GM21447 (cell line): ENCODE measurements at regions not wholly inside any gene's neighbourhood (a gene's known extent, or its start where the extent isn't known, plus 50 kb on each side); places are given as distances from the start of the nearest gene placed in this dataset.
"Not testable (repeated sequence)": the region's sequence is repeated elsewhere in the genome, so short reads cannot be mapped to it uniquely, and the experiment has no call there.

ENCODE experiments used
- ATAC-seq: cut with Tn5 transposase; IDR thresholded peaks from one replicate; pipeline ENCODE4 v1.9.1; 2021; ENCODE audit not compliant: unreplicated experiment

DNA sequence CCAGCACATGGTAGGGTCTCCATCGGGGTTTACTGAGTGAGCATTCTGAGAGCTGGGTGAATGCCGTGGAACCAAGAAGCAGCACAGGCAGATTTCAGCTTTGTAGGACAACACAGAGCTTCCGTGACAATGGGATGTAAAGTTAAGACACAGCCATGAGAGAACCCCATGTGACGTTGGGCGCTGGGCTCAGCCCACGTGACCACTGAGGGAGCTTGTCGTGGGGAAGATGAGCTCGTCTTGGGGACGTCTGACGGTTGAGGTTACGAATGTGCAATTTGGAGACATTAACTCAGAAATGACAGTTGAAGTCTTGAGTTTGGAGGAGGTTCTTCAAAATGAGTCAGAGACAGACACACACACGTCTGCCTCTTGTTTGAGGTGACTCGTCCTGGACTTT lies 51.5 kb upstream of the MUC20 start:
- ATAC-seq = not testable (repeated sequence)

DNA sequence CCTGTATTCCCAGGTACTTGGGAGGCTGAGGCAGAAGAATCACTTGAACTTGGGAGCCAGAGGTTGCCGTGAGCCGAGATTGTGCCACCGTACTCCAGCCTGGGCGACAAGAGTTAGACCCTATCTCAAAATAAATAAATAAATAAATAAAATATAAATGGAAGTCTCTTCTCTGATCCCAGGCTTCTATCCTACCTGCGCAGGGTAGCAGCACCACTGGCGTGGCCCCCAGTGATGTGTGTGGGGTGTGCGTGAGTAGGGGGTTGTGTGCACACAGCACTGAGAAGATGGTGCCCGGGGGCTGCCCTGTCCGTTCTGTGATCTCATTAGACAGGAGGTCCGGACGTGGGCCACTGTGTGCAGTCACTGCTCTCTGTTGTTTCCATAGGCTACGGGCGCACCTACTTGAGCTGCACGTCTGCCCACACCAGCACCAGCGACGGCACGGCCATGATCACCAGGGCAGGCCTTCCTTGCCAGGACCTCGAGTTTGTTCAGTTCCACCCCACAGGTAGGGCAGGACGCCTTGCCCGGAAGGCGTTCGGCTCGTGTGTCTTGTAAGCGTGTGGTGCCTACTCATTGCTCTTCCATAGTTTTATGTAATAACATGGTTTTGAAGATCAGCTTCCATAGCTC lies 52.5 kb upstream of the MUC20 start:
- ATAC-seq = not testable (repeated sequence)

- ATAC-seq = not testable (repeated sequence)
Observed at GRCh38 chr3:195665311-195665710, 55.5 kb upstream of the MUC20 start.

DNA sequence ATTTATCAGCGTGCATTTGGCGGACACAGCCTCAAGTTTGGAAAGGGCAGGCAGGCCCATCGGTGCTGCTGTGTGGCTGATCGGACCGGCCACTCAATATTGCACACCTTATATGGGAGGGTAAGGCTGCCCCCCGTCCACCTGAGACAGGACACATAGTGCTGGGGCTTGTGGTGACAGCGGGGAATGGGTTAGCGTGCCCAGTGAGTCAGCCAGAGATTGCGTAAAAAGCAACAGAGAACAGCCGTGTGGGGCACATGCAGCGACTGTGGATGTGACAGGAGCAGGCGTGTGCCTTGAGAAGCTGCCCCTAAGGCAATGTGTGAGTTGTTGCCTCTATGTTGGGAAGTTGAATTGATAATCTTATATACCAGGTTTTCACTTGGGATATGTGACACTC lies 56.6 kb upstream of the MUC20 start:
- ATAC-seq = not testable (repeated sequence)

GRCh38 chr3:195659136-195659533 lies 61.6 kb upstream of the MUC20 start:
- ATAC-seq = not testable (repeated sequence)

DNA sequence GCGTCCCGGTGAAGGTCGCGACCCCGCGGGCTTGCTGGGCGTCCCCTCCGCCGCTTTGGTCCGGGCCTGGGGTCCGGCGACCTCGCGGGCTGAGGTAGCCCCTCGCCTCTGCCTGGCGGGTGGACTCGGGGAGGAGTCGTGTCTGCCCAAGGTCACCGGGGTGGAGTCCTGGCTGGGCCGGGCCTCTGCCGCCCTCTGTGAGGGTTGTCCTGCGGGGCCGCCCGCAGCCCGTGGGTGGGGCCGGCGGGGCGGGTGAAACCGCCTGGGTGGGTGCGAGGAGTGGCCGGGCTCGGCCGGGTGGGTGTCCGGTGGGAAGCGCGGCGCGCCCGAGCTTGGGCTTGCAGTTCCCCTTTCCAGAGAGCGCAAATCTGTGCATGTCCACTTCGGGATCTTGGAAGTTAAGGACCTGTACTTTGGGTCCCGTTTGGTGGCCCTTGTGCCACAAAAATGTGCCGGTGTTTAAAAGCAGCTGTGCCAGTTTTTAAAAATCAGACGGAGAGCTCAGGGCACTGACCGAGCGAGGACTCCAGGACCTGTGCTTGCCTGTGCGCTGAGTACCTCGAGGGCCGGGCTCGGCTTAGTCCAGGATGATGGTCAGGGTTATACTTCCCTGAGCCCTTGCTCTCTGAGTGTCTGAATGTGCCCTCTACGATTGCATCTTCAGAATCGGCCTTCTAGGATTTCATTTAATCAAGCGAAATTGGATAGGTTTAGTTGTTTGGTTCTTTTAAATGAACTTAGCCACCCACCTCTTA lies 62.2 kb upstream of the MUC20 start:
- ATAC-seq = peak; percentile 28

DNA sequence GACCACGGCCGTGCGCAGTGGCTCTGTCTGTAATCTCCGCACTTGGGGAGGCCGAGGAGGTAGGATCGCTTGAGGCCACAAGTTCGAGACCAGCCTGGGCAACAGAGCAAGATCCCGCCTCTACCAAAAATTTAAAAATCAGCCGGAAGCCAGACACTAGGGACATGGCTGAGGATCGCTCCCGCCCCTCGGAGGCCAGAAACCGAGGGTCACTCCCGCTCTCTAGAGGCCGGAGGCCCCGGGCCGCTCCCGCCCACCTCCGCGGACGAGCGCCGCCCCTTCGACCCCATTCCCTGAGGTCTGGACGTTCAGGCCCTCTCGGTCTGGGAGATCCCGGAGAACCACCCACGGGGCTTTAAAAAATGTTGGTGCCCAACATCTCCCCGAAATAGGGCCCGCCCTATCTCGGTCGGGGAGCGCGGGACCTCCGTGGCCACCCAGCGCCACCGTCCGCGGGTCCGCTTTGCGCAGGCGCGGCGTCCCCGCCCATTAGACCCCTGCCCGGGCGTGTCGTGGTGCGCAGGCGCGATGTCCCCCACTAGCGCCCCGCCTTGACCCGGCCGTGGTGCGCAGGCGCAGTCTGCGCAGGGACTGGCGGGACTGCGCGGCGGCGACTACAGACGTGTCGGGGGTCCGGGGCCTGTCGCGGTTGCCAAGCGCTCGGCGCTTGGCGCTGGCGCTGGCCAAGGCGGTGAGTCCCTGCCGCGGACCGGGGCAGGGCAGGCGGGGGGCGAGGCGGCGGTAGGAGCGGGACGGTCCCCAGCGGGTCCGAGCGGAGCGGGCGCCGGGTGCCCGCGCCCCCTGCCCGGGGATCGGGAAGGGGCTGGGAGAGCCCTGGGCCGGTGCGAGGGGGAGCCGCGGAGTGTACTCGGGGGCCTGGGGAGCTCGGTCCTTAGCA lies 63.1 kb upstream of the MUC20 start:
- ATAC-seq = peak; percentile 74

- not testable (repeated sequence) for ATAC-seq
Observed at GRCh38 chr3:195656091-195656490, 64.7 kb upstream of the MUC20 start.

DNA sequence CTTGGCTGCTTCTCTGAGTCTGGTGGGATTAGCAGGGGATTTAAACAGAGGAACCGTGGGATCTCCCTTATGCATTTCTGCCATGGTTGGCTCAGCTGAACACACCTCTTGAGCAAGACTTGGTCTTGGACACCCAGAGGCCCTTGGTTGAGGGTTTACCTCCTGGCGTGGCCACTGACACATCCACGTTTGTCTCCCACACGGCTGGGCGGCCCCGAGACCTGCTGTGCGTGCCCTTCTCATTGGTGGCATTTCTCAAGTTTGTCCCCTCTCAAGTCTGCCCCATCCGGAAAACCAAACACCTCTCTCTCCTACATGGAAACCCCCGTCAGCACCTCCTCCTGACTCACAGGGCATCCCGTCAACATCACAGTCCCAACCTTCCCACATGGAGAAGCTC lies 66.0 kb upstream of the MUC20 start:
- ATAC-seq = not testable (repeated sequence)

- not testable (repeated sequence) for ATAC-seq
Observed at GRCh38 chr3:195654138-195654537, 66.6 kb upstream of the MUC20 start.

GRCh38 chr3:195653641-195654040 lies 67.1 kb upstream of the MUC20 start:
- ATAC-seq = not testable (repeated sequence)

DNA sequence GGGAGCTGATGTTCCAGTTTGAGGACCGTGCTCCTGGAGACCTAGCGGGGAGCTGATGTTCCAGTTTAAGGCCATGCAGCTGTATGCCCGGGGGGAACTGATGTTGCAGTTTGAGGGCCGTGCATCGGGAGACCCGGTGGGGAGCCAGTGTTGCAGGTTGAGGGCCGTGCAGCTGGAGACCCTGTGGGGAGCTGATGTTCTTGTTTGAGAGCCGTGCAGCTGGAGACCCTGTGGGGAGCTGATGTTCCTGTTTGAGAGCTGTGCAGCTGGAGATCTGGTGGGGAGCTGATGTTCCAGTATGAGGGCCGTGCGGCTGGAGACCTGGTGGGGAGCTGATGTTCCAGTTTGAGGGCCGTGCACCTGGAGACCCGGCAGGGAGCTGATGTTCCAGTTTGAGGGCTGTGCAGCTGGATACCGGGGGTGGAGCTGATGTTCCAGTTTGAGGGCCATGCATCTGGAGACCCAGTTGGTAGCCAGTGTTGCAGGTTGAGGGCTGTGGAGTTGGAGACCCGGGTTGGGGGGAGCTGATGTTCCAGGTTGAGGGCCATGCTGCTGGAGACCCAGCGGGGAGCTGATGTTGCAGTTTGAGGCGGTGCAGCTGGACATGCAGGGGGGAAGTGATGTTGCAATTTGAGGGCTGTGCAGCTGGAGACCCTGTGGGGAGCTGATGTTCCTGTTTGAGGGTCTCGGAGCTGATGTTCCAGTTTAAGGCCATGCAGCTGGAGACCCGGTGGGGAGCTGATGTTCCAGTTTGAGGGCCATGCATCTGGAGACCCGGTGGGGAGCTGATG lies 64.4 kb upstream of the APOD start:
- ATAC-seq = not testable (repeated sequence)

- not testable (repeated sequence) for ATAC-seq
Observed at GRCh38 chr3:195645872-195646271, 62.1 kb upstream of the APOD start.

GRCh38 chr3:195643245-195643644 lies 59.5 kb upstream of the APOD start:
- not testable (repeated sequence) for ATAC-seq

GRCh38 chr3:195642311-195642710 lies 58.6 kb upstream of the APOD start:
- ATAC-seq = not testable (repeated sequence)

- not testable (repeated sequence) for ATAC-seq
Observed at GRCh38 chr3:195638456-195638855, 54.7 kb upstream of the APOD start.

DNA sequence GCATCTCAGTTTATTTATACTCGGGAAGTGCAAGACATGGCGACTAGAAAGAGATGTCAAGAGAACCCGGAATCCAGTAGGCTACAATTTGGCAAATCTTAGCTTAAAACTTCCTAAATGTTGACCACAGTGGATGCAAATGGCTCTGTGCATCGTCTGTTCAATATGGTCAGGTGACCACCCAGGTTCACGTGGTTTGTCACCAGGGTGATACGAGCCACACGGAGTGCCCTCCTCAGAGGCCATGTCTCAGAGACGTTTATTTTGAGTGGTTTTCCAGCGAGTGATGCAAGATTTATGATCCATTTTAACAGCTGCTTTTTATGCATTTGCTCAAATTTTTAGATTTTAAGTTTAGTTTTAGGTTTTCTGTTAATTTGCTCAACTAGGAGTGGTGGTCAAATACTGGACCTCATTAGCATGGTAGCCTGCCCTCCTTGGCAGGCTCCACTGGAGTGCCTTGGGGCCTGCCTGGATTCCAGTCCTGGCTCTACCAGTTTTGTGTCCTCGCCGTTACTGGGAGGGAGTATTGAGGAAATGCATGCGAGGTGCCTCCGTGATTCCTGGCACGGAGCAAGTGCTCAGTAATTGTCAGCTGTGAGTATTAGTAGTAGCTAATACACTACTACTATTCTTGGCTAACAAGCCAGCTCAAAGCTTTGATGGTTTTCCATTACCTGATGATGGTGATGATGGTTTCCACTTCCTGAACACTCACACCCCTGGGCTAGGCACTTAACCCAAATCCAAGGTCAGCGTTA lies 53.9 kb upstream of the APOD start:
- not testable (repeated sequence) for ATAC-seq

DNA sequence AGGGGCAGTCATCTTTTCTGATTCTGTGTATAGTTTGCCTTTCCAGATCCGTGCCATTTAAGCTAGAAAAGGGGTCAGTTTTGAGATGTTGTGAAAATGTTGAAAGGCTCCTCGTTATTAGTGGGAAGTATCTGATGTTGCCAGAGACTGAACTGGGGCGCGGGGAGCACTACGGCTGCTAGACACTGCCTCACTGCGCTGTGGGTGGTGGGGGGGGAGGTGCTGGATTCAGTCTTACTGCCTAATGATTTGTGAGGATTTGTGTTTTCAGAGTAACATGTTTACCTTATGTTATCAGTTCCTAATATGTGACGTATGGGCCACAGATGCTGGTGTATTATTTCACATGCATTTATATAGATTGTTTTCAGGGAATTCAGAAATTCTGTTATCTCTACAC lies 53.3 kb upstream of the APOD start:
- not testable (repeated sequence) for ATAC-seq

DNA sequence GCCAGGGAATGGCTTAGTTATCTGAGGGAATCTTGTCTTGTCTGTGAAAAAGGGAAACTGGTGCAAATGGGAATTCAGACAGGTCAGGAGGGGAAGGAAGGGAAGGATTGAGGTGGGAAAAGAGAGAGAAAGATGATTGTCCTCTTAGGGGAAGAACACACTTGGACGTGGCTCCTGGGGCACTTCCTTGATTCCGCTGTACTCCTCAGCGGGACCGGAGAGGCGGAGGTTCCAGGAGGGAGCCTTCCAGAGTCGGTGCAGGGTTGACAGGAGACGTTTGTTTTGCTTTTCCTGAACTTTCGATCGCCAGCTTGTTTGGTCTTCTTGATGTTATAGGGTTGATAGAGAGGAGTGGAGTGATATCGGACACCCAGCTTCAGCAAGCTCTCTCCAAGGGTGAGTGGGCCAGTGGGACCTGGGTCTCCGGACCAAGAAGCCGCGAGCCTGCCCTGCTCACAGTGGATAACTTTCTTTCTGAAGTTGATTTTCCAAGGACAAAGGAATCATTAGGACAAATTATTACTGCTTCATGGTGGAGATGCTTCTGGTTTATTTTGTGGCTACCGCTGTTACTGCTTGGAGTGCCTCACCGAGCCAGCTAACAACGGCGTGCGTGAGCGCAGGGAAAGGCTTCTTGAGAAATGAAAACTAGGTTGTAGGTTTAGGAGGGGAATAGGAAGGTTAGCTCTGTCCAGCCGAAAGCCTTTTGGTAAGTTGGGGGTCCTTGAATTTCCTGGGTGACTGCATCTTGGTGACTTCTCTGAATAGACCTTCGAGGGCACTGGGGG lies 52.4 kb upstream of the APOD start:
- ATAC-seq = not testable (repeated sequence)
